ENCODE measurements at regions not wholly inside any gene's neighbourhood (a gene's known extent, or its start where the extent isn't known, plus 50 kb on each side); places are given as distances from the start of the nearest gene placed in this dataset.

DNA sequence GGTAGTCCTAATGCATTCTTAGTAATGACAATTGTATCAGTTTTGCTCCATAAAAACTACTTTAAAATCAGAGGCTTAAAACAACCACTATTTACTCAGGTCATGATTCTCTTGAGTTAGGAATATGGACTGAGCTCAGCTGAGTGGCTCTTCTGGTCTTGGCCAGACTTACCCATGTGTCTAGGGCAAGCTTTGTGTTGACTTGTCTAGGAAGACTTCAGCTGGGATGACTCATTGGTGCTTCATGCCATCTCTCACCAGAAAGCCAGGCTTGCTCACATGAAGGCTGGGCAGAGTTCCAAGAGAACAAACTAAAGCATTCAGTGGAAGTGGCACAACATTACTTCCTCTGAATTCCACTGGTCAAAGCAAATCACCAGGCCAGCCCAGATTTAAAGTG is 155.3 kb downstream of the DHX35 start:
- ChIA-PET POLR2A (ENCODE audit: unreplicated experiment) (no interaction called here), CTCF (no interaction called here)
- no peaks in the 10 kb centered on the region for H3F3A ChIP-seq (ENCODE audit: low read length, unreplicated experiment)
- no peak for ATAC-seq
- intact Hi-C loops (cut with micrococcal nuclease) = no loop called here
- H3K9me2 ChIP-seq (replicated peaks; ENCODE audit: low read length) = no peaks in the 10 kb centered on the region
- no peaks in the 10 kb centered on the region for H3K79me2 ChIP-seq (ENCODE audit: low read length)
- peak; percentile 61 for DNase-seq
- peaks cover 9% of the 10 kb centered on the region; the same call in 1 of the 2 replicates for H3K9me3 ChIP-seq (ENCODE audit: low read length)
- BruUV-seq (replicated peaks) = no TSS peak
- no peaks in the 10 kb centered on the region for H4K20me1 ChIP-seq (ENCODE audit: low read length)
- no peaks in the 10 kb centered on the region for H3K36me3 ChIP-seq (ENCODE audit: low read depth, low read length)
- H3K4me2 ChIP-seq (ENCODE audit: low read length) = no peak overlapping the region
- TF ChIP-seq EZH2phosphoT487 (IDR thresholded peaks at IDR 0.05; ENCODE audit: borderline replicate concordance, low read length) = no peak
- TF ChIP-seq, protein P1, sequence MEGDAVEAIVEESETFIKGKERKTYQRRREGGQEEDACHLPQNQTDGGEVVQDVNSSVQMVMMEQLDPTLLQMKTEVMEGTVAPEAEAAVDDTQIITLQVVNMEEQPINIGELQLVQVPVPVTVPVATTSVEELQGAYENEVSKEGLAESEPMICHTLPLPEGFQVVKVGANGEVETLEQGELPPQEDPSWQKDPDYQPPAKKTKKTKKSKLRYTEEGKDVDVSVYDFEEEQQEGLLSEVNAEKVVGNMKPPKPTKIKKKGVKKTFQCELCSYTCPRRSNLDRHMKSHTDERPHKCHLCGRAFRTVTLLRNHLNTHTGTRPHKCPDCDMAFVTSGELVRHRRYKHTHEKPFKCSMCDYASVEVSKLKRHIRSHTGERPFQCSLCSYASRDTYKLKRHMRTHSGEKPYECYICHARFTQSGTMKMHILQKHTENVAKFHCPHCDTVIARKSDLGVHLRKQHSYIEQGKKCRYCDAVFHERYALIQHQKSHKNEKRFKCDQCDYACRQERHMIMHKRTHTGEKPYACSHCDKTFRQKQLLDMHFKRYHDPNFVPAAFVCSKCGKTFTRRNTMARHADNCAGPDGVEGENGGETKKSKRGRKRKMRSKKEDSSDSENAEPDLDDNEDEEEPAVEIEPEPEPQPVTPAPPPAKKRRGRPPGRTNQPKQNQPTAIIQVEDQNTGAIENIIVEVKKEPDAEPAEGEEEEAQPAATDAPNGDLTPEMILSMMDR (conservative IDR thresholded peaks at IDR 0.05; ENCODE audit: low read depth, low read length) = no peak
- no peak for TF ChIP-seq EZH2 (IDR thresholded peaks at IDR 0.05; ENCODE audit: low read length, unreplicated experiment)
- no peak overlapping the region for H3K9ac ChIP-seq (ENCODE audit: low read length)
- H3K27me3 ChIP-seq (ENCODE audit: low read length) = no peaks in the 10 kb centered on the region
- H3K4me1 ChIP-seq (ENCODE audit: insufficient read depth, low read length) = no peaks in the 10 kb centered on the region
- H2AFZ ChIP-seq (ENCODE audit: low read length) = no peak overlapping the region
- H3K27ac ChIP-seq (ENCODE audit: low read length) = no peak overlapping the region
- H3K4me3 ChIP-seq (ENCODE audit: low read length) = no peak overlapping the region

DNA sequence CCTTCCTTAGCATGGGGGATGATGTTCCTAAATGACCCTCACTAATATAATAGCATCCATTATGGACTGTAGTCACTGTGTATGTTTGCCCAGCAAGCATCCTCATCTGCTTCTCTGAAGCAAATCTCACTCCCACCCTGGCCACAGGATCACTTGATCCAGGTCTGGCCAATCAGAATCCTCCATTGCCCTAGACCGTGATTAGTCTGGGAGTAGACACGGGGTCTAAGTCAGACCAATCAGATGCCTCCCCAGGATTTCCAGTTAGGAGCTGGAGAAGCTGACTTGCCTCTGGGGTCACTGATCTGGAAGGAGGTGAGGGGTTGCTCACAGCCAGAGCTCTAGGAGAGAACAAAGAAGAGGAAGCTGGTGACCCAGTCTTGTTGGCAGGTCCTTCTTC is 153.9 kb downstream of the DHX35 start:
- no peaks in the 10 kb centered on the region for H3K4me1 ChIP-seq (ENCODE audit: insufficient read depth, low read length)
- H4K20me1 ChIP-seq (ENCODE audit: low read length) = no peaks in the 10 kb centered on the region
- H3F3A ChIP-seq (ENCODE audit: low read length, unreplicated experiment) = no peaks in the 10 kb centered on the region
- TF ChIP-seq EZH2 (IDR thresholded peaks at IDR 0.05; ENCODE audit: low read length, unreplicated experiment) (no peak), EZH2phosphoT487 (IDR thresholded peaks at IDR 0.05; ENCODE audit: borderline replicate concordance, low read length) (no peak)
- TF ChIP-seq, protein P1 (conservative IDR thresholded peaks at IDR 0.05; ENCODE audit: low read depth, low read length) = no peak
- H3K9me2 ChIP-seq (replicated peaks; ENCODE audit: low read length) = no peaks in the 10 kb centered on the region
- intact Hi-C loops (cut with micrococcal nuclease) = no loop called here
- POLR2A ChIA-PET (ENCODE audit: unreplicated experiment) = no interaction called here
- no peaks in the 10 kb centered on the region for H3K79me2 ChIP-seq (ENCODE audit: low read length)
- DNase-seq (no peak), ATAC-seq (no peak)
- H3K27ac ChIP-seq (ENCODE audit: low read length) = no peak overlapping the region
- H3K27me3 ChIP-seq (ENCODE audit: low read length) = peaks cover 3% of the 10 kb centered on the region; the same call in 1 of the 2 replicates
- H3K36me3 ChIP-seq (ENCODE audit: low read depth, low read length) = no peaks in the 10 kb centered on the region
- no peak overlapping the region for H2AFZ ChIP-seq (ENCODE audit: low read length)
- H3K9ac ChIP-seq (ENCODE audit: low read length) = no peak overlapping the region
- CTCF ChIA-PET = no interaction called here
- H3K4me2 ChIP-seq (ENCODE audit: low read length) = no peak overlapping the region
- no peak overlapping the region for H3K4me3 ChIP-seq (ENCODE audit: low read length)
- peaks cover 9% of the 10 kb centered on the region; the same call in 1 of the 2 replicates for H3K9me3 ChIP-seq (ENCODE audit: low read length)
- BruUV-seq (replicated peaks) = no TSS peak

DNA sequence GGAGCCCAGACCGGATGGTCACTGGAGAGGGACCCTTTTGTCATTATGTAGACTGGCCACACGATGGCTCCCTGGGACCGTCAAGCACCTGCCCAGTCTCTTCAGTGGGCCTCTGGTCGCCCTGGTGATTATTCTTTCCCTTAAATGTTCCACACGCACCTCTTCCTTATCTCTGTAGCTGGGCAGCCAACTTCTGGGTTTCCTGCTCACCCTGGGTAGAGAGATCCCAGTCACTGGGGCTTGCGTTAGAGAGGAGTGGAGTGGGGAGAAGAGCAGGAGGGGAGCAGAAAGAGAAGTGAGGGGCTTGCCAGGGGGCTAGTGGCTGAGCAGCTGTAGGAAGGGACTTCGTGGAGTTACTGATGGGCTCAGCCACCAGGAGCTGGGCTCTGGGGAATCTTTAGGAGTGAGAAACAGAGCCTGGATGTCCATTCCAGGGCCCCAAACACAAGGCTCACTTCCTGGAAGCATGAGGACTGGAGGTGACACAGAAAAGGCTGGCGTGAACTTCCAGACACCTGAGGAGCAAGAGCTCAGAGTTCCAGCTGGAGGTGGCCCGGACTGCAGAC is 150.1 kb downstream of the DHX35 start:
- POLR2A ChIA-PET (ENCODE audit: unreplicated experiment) = no interaction called here
- Histone ChIP-seq H2AFZ (ENCODE audit: low read length) (no peak overlapping the region), H3K27ac (ENCODE audit: low read length) (no peak overlapping the region), H3K9me3 (ENCODE audit: low read length) (peaks cover 7% of the 10 kb centered on the region; the same call in 1 of the 2 replicates), H3K9ac (ENCODE audit: low read length) (no peak overlapping the region), H4K20me1 (ENCODE audit: low read length) (no peaks in the 10 kb centered on the region), H3K4me3 (ENCODE audit: low read length) (no peak overlapping the region), H3K4me1 (ENCODE audit: insufficient read depth, low read length) (0 out of 2 replicates have a peak, but pooled peaks cover 6% of the 10 kb centered on the region), H3K4me2 (ENCODE audit: low read length) (no peak overlapping the region), H3K9me2 (replicated peaks; ENCODE audit: low read length) (no peaks in the 10 kb centered on the region), H3K79me2 (ENCODE audit: low read length) (no peaks in the 10 kb centered on the region), H3K36me3 (ENCODE audit: low read depth, low read length) (no peaks in the 10 kb centered on the region), H3F3A (ENCODE audit: low read length, unreplicated experiment) (no peaks in the 10 kb centered on the region), H3K27me3 (ENCODE audit: low read length) (peaks cover 15% of the 10 kb centered on the region)
- peak; percentile 51 for DNase-seq
- ATAC-seq = peak; percentile 93
- intact Hi-C loops (cut with micrococcal nuclease) = no loop called here
- TF ChIP-seq, protein P1 (conservative IDR thresholded peaks at IDR 0.05; ENCODE audit: low read depth, low read length) = peak; percentile 81
- TF ChIP-seq EZH2phosphoT487 (IDR thresholded peaks at IDR 0.05; ENCODE audit: borderline replicate concordance, low read length) = no peak
- CTCF ChIA-PET = no interaction called here
- no TSS peak for BruUV-seq (replicated peaks)
